Fibroblast of the aortic adventitia (primary cell): ENCODE measurements at regions not wholly inside any gene's neighbourhood (a gene's known extent, or its start where the extent isn't known, plus 50 kb on each side); places are given as distances from the start of the nearest gene placed in this dataset.

Experiments
- DNase-seq: peaks from one replicate; pipeline ENCODE4 v3.0.0-alpha.2; 2010; ENCODE audit warnings: low read depth
- H3K4me3 ChIP-seq: 2 replicates; pipeline ENCODE4 v1.5.1; 2011; ENCODE audit warnings: low read depth, mild to moderate bottlenecking, control low read depth, low read length, moderate library complexity
- TF ChIP-seq, protein P1 (sequence below): IDR thresholded peaks from 2 replicates; pipeline ENCODE4 v1.5.1; 2011; ENCODE audit warnings: mild to moderate bottlenecking, low read length, control low read depth, inconsistent platforms; ENCODE audit not compliant: insufficient read depth

DNA sequence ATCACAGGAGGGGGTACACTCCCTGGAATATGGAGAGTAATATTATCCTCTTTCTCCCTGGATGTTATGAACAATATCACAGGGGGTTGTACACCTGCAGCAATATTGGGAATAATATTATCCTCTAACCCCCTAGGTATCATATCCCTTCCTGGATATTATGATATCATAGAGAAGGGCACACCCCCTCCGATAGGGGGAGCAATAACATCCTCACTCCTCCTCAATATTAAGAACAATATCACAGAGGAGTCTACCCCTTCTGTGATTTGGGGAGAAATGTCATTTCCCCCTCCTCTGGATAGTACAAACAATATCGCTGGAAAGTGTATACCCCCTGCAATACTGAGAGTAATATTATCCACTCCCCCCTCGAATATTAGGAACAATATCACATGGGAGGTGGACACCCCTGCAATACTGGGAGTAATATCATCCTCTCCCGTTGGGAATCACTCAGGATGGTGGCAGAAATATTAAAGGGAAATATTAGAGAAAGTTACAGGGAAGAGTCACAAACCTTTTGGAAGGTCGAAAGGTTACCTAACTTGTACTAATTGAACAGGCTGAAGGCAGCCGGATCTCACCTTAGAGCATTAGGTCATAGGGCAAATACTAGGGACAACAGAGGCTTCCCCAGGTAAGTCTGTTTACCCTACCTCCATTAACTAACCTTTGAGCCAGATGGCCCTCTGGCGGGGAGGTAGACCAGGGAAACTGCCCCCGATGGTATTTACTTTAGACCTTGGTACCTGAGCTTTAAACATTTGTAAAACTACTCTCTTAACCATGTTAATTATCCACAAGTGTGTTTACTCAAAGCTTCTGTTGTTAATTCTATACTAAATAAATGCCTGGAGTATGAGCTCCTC lies 57.5 kb upstream of the FREM1 start:
- no peak for DNase-seq
- H3K4me3 ChIP-seq = no peak overlapping the region
- TF ChIP-seq, protein P1, sequence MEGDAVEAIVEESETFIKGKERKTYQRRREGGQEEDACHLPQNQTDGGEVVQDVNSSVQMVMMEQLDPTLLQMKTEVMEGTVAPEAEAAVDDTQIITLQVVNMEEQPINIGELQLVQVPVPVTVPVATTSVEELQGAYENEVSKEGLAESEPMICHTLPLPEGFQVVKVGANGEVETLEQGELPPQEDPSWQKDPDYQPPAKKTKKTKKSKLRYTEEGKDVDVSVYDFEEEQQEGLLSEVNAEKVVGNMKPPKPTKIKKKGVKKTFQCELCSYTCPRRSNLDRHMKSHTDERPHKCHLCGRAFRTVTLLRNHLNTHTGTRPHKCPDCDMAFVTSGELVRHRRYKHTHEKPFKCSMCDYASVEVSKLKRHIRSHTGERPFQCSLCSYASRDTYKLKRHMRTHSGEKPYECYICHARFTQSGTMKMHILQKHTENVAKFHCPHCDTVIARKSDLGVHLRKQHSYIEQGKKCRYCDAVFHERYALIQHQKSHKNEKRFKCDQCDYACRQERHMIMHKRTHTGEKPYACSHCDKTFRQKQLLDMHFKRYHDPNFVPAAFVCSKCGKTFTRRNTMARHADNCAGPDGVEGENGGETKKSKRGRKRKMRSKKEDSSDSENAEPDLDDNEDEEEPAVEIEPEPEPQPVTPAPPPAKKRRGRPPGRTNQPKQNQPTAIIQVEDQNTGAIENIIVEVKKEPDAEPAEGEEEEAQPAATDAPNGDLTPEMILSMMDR = no peak

DNA sequence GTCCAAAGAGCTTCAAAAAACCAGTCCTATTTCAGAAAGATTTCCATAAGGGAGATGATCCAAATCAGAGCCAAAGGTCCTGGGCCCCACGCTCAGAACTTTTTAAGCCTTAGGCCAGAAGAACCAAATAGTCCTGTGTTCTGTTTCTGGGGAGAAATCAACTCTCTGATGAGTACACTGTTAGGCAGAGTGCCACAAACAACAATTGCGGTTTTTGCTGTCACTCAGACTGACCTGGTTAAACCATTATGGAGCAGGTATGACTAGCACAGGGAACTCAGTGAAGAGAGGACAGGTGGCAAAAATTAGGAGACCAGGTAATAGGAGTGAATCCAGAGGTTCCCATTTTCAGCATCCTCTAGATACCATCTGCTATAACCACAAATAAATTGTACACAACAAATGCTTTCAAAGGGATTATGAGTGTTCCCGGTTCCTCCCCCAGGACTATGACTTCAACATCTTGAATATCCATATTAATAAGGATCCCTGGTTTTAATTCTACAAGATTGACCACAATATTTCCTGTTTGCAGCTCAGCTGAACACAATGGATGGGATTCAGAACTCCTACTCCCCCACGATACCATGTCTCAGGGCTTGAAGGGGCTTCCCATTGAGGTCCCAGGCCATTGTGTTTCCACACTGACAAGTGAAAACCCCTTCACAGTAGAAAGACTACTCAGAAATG lies 52.1 kb upstream of the FREM1 start:
- no peak for DNase-seq
- H3K4me3 ChIP-seq = no peak overlapping the region
- TF ChIP-seq, protein P1 = no peak

GRCh38 chr9:14961372-14962068 lies 51.3 kb upstream of the FREM1 start:
- H3K4me3 ChIP-seq = no peak overlapping the region
- DNase-seq = no peak
- TF ChIP-seq, protein P1 = no peak

DNA sequence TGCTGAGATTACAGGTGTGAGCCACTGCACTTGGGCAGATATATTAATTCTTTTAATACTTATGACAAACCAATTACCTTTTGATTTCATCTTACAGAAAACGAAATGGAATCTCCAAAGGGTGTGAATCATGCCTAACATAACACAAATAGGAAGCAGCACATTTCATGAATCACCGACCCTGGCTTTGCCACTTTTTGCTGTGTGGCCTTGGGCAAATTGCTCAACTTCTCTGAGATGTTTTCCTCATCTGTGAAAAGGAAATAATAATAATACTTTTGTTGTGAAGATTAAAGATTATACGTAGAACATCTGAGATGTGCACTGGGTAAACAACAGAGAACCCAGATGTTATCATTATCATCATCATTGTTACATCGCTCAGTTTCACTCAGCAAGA lies 50.7 kb upstream of the FREM1 start:
- no peak for DNase-seq
- TF ChIP-seq, protein P1 = no peak
- H3K4me3 ChIP-seq = no peak overlapping the region
